ENCODE measurements at regions not wholly inside any gene's neighbourhood (a gene's known extent, or its start where the extent isn't known, plus 50 kb on each side); places are given as distances from the start of the nearest gene placed in this dataset.
A peak's percentile ranks its signal among the peaks of the same experiment; 100 is the strongest.
"Not testable (repeated sequence)": the region's sequence is repeated elsewhere in the genome, so short reads cannot be mapped to it uniquely, and the experiment has no call there.

DNA sequence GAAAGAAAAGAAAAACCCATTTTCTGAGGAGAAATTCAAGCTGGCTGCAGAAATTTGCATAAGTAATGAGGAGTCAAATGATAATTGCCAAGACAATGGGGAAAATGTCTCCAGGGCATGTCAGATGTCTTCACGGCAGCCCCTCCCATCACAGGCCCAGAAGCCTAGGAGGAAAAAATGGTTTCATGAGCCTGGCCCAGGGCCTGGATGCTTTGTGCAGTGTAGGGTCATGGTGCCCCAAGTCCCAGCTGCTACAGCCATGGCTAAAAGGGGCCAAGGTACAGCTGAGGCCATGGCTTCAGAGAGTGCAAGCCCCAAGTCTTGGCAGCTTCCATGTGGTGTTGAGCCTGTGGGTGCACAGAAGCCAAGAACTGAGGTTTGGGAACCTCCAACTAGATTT, 283.9 kb upstream of the PREP start:
- DNase-seq = not testable (repeated sequence)

DNA sequence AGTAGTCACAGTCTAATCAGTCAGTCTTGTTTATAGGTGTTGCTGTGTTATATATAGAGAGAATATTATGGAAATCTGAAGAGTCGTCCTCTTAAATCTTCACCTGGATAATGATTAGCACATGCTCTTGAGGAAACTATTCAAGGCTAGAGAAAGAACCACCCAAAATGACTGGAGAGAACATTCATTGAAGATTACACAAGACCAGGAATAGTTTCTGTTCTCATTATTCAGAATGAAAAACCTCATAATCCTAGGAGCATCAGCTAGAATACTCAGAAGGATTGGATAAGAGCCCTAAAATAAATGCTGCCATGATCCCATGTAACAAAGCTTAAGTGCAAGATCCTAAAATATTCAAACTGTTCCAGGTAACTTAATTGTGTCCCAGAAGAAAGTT, 278.2 kb upstream of the PREP start:
- no peak for DNase-seq

DNA sequence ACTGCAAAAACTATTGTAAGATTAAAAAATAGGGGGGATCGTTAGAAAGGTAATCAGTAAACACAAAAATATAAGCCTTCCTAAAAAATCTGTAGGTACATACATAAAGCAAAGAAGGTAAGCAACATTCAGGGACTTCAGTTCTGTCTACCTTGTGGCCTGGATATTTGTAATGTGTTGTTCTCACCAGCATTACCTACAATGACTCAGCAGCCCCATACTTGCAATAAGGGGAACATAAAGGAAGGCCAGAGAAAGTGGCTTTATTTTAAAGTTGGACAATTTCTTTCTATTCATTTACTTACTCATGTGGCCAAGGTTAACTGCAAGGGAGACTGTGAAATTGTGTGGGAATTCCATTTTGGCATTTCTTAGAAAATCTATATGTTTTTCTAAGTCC, 277.2 kb upstream of the PREP start:
- DNase-seq = no peak

DNA sequence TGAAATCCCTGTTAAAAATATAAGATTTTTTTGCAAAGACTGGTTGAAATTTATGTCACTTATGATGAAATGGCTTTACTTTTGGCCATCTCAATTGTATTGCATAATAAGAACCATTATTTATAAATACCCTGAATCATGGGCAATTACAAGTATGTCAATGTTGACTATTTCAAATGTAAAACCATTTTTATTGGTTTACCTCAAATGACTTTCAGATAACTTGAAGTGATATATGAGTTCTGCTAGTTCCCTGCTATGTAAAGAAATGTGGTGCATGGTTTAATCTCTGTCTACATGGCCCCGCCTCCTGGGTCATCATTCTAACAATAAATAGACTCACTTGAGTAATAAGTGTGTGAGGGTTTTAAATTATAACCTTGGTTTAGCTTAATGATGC, 275.6 kb upstream of the PREP start:
- DNase-seq = no peak

DNA sequence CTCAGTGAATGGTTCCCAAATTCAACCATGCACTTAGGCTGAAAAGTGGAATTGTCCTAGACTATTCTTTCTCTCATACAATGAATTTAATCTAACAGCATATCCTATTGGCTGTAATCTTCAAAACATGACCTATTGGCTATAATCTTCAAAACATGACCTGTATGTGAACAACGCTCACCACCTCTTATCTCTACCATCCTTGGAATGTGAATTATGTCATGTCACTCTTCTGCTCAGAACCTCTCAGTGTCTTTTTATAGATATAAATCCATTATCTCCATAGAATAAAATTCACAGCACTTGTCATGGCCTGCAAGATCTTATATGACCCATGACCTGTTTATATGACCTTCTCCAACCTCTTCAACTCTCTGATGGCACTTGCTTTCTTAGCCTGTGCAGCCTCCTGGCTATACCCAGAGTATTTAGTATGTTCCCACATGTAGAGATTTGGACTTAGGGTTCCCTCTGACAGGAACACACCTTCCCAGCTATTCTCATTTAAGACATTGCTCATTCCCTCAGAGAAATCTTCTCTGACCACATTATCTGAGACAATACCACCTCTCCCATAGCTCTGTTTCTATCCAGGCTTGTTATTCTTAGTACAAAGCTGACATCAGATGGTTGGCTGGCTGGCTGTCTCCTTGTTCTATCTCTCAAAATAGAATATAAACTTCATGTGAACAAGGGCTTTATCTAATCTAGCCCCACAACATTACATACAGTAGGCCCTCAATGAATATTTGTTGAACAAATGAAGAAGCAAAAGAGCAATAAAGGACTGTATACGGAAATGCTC, 275.0 kb upstream of the PREP start:
- no peak for DNase-seq

DNA sequence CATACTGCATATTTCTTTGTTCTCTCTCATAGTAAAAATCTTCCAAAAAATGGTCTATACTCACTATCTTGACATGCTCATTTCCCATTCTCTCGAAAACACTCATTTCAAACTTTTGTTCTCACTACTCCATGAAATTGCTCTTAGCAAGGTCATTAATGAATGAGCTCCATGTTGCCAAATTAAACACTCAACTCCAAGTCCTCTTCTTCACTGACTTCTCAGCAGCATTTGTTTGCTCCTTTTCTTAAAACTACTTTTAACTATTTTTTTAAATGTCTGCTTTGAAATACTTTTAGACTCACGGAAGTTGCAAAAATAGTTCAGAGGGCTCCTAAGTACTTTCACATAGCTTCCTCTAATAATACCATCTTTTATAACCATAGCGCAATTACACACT, 274.0 kb upstream of the PREP start:
- no peak for DNase-seq

DNA sequence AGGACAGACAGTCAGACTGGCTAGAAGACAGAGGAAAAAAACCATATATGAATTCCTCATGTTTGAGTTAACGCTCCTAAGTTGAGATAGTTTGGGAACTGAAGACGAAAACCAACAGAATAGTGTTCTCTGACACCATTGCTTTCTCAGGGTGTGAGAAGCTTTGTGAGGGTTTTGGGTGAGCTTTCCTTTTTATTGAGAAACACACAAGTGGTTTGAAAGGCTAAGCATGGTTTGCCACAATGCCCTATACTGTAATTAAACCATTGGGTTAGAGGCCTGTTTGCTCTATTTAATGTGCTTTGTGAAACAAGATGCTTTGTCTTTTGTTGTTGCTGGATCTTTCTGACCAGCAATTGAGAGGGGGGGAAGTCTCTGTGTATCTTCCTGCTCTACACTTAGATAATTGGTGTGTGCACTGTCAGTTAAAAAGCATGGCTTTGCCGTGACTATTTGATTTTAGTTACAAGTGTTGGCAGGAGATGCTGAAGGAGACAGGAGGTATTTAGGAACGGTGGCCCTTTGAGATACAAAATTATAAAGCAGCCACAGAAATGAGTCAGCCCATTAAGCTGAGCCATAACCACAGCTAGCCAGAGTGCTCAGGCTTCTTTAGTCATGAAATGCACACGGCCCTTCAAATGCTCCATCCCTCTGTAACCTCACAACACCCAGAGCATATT, 273.0 kb upstream of the PREP start:
- DNase-seq = peak; percentile 5

DNA sequence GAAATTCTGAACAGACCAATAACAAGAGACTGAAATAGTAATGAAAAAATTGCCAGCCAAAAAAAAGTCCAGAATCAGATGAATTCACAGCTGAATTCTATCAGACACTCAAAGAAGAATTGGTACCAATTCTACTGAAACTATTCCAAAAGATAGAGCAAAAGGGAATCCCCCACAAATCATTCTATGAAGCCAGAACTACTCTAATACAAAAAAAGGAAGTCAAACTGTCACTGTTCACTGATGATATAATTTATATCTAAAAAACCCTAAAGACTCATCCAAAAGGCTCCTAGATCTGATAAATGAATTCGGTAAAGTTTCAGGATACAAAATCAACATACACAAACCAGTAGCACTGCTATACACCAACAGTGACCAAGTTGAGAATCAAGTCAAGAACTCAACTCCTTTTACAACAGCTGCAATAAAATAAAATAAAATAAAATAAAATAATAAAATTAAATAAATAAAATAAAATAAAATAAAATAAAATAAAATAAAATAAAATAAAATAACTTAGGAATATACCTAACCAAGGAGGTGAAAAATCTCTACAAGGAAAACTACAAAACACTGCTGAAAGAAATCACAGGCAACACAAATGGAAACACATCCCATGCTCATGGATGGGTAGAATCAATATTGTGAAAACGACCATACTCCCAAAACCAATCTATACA, 270.1 kb upstream of the PREP start:
- DNase-seq = not testable (repeated sequence)

DNA sequence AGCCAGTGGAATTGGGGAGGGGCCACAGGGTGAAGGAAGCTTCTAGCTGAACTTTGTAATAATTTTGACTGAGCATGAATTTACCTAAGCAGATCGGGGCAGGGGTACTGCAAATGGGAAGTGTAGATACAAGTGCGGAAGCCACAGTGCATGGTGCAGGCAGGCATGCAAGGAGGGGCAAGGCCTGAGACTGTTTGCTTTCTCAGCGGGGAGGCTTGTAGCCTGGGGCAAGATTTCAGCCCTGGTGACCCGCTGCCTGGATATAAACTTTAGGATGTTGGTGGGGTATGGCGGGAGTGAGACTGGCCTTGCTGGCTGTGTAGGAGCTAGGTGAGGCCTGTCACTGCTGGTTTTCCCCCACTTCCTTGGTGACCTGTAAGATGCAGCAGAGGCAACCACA, 266.4 kb upstream of the PREP start:
- DNase-seq = no peak

DNA sequence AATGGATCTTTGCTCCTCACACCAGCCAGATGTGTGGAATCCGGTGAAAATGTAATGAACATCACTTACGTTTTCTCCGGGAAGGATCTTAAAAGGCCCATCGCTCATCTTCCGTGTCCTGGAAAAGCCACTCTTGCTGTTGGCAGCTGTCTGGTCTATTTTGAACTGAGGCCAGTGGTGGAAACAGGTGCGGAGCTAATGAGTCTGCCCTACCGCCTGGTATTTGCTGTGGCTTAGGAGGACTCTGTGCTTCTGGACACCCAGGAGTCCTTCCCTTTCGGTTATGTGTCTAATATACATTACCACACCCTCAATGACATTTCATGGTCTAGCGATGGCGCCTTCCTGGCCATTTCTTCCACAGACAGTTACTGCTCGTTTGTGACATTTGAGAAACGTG, 264.2 kb upstream of the PREP start:
- no peak for DNase-seq

DNA sequence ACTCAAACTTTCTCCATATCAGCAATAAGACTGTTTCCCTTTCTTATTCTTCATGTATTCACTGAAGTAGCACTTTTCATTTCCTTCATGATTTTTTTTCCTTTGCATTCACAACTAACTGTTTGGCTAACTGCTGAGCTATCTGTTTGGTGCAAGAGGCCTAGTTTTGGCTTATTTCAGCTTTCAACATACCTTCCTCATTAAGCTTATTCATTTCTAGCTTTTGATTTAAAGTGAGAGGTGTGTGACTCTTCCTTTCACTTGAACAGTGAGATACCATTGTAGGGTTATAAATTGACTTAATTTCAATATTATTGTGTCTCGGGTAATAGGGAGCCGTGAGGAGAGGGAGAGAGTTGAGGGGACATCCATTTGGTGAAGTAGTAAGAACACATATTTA, 262.0 kb upstream of the PREP start:
- no peak for DNase-seq

DNA sequence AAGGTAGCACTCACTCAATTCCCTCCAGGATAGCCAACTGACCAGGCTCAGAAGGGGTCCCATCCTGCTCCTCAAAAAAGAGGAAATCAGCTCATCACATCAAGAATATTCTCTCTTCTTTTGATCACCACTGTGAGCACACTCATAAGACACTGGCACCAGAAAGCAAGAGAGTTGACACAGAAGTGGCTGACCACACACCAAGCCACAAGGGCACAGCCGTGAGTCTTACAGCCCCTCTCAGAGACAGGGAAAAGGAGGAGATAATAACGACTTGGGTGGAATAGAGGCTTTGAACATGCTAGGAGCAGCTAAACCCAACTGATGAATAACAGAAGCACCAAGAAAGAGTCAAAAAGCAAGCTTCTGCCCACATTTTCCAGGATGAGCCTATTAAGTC, 249.1 kb upstream of the PREP start:
- DNase-seq = no peak

DNA sequence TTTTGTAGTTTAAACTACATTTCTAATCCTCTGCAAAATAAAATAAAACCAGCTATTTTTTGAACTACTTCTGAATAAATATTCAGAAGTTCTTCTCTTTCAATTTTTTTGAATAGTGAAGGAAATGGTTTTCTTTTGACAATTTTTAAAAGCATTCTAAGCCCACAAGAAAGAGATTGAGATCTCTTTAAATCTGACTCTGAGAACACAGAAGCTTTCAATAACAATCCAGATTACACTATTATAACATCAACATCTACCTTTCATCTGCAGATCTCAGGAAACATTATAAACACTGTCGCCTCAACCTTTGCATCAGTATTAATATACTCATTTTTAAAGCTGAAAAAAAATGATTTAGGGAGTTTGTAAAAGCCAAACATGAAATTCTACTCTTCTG, 247.5 kb upstream of the PREP start:
- no peak for DNase-seq

DNA sequence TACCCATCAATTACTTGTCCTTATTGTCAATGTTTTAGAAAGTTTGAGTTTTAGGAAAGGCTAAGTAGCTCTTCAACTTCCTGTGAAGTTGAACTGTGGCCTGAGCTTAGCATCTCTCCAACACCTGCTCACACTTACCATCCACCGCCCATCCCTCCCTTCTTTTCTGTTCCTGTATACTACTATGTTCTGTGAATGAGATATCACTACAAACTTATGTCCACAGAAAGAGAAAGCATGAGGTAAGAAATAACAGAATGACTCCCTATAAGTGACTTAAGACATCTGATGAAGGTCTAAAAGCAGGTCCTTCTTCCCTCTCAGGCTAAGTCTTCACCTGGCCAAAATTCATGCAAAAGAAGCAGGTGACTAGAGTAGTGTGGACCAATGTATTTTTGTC, 246.3 kb upstream of the PREP start:
- DNase-seq = no peak

DNA sequence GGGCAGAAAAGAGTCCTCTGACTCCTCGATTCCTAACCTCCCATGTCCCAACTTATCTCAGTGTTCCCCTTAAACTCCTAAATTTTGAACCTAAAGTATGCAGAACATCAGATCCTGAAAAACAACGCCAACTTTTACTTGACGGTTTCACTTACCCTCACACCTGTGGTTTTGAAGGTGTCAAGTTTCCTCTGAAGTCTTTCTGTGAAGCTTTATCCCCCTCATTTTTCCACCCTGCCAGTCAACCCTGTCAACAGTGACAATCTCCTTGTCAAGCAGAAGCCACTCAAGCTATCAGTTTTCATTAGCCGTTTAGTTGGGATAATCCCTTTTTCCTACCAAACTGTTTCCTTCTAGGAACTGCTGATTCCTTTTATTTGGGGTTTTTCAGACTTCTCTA, 245.4 kb upstream of the PREP start:
- no peak for DNase-seq

DNA sequence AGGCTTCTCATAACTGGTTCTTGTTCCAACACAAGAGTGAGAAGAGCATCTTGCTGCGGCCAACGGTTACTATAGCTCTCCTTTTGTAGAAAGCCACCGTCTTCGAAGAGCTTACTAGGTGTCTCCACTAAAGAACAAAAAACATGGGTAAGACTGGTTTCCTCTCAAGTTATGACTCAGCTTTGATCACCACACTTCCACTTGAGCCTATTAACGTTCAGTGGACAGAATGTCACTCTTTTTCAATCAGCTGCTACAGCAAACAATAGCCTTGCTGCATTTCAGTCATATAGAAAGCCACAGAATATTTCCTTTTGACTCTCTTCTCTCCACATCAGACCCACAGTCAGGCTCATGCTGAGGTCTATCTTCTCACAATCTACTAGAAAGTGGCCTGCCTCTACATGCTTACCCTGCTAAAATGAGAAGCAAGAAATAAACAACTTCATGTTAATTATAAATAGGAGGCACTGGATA, 243.5 kb upstream of the PREP start:
- DNase-seq = no peak

DNA sequence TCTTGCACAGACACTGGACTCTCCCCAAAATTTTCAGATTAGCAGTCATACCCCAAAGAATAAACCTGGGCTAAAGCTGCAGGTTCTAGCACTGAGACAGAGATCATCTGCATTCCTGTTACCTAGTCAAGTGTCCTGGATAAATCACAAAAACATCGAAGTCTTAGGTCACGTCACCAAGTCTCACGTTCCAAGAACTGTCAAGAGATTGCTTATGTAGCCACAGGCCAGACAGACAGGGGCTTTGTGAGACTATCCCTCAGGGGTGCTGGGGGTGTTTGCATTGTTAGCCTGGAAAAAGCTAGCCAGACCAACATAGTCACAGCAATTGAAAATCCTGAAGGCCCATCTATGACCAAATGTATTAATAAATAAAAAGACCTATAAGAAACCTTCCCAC, 243.1 kb upstream of the PREP start:
- DNase-seq = no peak

DNA sequence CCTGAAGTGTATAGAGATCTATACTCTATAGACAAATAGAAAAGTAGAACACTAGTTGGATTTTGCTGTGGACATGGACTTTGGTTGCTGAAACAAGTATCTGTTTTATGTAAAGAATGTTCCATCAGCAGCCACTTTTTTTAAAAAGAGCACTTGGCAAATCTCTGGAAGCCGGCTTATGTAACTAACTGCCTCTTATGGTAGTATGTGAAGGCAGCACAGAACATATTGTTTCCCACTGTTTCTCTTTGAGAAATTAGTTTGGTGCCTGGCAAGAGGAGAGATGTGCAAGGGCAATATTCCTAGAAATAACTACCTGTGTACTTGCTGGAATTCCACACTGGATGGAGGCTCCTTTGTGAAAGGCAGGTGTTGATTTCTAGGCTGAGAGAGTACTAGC, 242.3 kb upstream of the PREP start:
- DNase-seq = no peak

DNA sequence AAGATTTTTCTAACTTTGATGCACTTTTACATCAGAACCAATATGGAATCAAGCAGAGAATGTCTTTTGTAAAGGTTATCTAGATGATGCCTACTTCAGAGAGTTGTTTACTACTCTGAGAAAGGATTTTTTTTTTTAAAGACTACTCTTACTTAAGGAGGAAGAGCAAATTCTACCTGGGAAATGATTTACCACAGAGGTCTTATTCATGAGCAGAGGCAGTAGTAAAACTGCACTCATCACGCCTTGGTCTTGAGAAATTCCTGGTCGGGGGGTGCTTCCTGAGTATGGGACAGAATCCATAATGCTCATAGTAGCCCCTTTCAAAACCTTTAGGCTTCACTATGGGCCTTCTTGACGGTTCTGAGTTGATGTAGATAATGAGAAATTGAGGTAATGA, 241.8 kb upstream of the PREP start:
- DNase-seq = no peak

DNA sequence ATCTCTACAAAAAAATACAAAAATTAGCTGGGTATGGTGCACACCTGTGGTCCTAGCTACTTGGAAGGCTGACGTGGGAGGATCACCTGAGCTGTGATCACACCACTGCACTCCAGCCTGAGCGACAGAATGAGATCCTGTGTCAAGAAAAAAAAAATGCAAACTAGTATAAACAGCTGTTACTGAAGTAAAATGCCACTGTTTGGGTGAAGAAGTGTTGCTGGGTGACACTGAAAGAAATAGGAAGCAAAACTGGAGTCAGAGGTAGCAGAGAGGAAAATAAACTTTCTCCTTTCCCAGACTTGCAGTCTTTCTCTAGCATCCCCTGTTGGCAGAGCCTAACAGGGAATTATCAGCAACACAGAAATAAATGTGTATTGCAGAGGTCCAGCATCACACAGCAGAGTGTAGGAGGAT, 241.2 kb upstream of the PREP start:
- DNase-seq = no peak

DNA sequence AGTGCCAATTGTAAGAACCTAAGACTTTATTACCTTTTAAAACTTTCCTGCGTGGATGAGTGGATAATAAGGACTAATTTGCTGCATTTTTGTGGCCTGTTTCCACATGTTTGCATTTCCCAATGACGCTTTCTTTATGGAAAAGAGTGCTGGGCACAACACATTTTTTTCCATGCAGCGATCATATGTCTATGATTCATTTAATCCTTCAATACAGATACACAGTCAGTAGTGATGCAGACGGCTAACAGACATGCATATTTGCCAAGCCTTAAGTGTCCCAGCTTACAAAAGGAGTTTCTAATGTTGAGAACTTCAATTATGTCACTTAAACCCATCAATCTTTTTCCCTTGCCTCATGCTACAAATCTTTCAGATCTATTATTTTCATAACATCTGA, 239.8 kb upstream of the PREP start:
- DNase-seq = peak; percentile 58

DNA sequence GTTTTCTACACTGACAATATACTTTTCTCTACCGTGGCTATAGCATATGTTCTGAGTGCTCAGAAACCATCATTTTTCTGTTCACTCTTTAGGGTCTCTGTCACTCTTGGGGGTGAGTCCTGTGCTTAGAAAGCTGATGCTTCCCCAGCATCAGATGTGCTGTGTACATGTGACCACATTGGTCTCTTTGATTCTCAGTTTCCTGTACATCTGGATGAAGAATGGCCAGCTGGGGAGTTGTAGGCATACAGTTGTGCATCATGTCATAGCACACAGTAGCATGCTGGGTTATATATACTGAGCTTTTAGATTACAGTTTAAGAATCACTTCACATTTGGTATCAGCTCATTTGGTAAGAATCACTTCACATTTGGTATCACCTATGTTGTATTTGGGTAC, 238.6 kb upstream of the PREP start:
- DNase-seq = no peak

DNA sequence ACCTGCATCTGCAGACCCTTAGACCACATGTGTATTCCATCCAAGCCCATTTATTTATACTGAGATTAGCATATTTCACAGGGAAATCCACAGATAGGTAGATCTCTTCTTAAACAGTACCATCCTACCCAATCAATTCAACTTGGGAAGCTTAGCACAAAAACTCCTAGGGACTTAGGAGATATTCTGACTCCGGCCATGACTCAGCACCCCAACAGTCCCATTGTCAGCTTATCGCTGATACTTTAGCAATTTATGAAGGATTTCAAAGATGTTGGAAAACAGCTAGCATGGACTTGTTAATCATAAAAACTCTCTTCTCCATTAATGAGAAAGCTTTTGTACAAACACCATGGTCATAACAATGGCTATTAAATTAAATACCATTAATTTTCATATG, 236.2 kb upstream of the PREP start:
- no peak for DNase-seq

DNA sequence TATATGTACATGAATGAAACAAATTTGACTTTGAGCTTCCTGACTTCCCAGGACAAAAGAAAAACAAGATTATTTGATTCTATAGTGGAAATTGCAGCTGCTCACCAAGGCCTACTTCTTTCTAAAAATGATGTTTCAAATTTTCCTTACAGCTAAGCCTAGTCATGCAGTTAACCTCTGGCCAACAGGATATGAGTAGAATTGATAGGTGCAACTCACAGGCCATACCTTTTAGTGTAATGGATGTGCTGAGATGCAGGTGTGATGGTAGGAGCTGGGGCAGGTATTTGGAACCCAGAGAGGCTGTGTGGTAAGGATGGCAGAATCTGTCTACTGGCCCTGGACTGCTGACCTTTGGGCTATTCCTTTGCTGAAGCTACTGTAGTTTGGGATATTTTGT, 230.9 kb upstream of the PREP start:
- no peak for DNase-seq

All from NCI-H1436 (cell line).